ENCODE measurements at regions not wholly inside any gene's neighbourhood (a gene's known extent, or its start where the extent isn't known, plus 50 kb on each side); places are given as distances from the start of the nearest gene placed in this dataset.
"Not testable (repeated sequence)": the region's sequence is repeated elsewhere in the genome, so short reads cannot be mapped to it uniquely, and the experiment has no call there.

DNA sequence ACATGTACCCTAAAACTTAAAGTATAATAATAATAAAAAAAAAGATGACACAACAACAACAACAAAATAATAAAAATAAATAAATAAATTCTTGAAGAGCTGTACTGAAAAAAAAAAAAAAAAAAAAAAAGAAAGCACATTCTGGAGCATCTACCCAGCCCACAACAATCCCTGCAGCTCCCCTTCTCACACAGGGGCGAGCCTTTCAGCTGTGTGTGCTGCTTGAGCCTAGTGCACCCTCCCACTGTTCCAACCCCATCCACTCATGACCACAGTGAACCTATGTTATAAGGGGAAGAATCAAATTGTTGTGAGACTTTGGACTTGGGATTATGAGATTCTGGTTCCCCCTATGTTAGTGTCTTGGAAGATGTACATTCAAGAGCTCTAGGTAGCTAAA, 161.5 kb upstream of the JADE1 start:
- TF ChIP-seq, protein P1, sequence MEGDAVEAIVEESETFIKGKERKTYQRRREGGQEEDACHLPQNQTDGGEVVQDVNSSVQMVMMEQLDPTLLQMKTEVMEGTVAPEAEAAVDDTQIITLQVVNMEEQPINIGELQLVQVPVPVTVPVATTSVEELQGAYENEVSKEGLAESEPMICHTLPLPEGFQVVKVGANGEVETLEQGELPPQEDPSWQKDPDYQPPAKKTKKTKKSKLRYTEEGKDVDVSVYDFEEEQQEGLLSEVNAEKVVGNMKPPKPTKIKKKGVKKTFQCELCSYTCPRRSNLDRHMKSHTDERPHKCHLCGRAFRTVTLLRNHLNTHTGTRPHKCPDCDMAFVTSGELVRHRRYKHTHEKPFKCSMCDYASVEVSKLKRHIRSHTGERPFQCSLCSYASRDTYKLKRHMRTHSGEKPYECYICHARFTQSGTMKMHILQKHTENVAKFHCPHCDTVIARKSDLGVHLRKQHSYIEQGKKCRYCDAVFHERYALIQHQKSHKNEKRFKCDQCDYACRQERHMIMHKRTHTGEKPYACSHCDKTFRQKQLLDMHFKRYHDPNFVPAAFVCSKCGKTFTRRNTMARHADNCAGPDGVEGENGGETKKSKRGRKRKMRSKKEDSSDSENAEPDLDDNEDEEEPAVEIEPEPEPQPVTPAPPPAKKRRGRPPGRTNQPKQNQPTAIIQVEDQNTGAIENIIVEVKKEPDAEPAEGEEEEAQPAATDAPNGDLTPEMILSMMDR (IDR thresholded peaks at IDR 0.05; ENCODE audit: low read depth, low read length), result no peak
- Histone ChIP-seq H3K36me3 (no peaks in the 10 kb centered on the region), H3K27me3 (no peaks in the 10 kb centered on the region), H3K4me1 (no peaks in the 10 kb centered on the region), H3K4me3 (ENCODE audit: low read depth, low read length) (no peak overlapping the region), H3K9me3 (no peaks in the 10 kb centered on the region)
- no peak for DNase-seq

DNA sequence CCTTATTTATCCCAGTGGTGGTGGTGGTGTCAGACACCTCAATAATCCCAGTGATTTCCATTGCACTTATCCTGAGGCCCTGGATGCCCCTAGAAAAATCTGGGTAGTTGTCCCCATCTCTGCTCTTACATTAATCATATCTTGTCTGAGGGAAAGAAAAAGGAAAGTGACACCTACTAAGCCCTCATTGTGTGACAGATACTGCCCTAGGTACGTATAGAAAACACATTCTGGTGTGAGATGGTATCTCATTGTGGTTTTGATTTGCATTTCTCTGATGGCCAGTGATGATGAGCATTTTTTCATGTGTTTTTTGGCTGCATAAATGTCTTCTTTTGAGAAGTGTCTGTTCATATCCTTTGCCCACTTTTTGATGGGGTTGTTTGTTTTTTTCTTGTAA, 162.6 kb upstream of the JADE1 start:
- H3K9me3 ChIP-seq; H3K36me3 ChIP-seq; H3K4me1 ChIP-seq; H3K4me3 ChIP-seq (ENCODE audit: low read depth, low read length); DNase-seq; H3K27me3 ChIP-seq: not testable (repeated sequence)

DNA sequence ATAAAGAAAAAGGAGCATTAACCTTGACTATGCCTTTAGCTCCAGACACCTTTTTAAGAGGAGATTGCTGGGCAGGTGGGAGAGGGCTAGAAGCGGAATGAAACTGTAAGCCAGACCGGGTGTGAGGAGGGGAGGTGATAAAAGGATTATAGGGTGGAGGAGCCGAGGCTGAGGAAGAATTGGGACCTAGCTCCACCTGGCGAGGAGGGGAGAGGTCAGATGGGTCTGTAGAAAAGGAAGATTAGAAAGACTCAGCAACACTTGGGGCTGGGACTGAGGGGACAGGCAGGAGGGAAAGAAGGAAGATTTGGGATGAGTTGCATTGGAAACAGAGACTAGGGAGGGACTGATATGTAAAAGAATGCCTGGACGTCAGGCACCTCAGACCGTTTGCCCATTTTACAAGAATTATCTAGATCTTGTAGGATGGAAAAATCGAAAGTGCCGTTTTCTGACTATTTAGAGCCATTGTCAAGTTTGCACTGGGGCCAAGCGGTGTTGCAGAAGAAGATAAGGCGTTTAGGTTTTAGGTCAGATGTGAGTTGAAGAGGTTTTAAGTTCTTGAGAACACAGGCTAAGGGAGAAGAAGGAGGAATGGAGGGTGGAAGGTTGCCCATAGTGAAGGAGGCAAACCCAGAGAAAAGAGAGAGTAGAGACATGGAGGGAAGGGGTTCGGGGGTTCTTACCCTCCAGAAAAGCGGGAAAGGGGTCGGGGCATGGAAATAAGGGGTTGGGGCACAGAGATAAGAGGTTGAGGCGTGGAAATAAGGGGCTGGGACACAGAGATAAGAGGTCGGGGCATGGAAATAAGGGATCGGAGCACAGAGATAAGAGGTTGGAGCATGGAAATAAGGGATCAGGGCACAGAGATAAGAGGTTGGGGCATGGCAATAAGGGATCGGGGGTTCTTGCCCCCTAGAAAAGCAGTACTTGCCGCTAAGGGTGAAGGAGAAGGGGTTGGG, 164.5 kb upstream of the JADE1 start:
- H3K27me3 ChIP-seq; DNase-seq; H3K4me3 ChIP-seq (ENCODE audit: low read depth, low read length); H3K4me1 ChIP-seq; H3K36me3 ChIP-seq; H3K9me3 ChIP-seq: not testable (repeated sequence)

DNA sequence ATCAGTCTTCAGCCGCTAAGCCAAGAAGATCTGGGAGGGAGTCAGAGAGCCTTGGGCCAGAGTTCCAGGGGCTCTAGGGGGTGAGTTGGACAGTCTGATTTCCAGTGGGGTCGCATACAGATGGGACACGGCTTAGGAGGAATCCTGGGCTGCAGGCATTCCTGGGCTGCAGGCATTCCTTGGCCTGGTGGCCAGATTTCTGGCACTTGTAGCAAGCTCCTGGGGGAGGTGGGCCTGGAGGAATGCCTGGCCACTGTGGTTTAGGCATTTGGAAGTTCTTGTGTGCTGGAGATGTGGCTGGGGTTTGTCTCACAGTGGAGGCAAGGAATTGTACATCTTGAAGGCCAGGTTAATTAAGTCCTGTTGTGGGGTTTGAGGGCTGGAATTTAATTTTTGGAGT, 165.4 kb upstream of the JADE1 start:
- not testable (repeated sequence) for H3K4me1 ChIP-seq; H3K4me3 ChIP-seq (ENCODE audit: low read depth, low read length); H3K9me3 ChIP-seq; H3K27me3 ChIP-seq; H3K36me3 ChIP-seq; DNase-seq

DNA sequence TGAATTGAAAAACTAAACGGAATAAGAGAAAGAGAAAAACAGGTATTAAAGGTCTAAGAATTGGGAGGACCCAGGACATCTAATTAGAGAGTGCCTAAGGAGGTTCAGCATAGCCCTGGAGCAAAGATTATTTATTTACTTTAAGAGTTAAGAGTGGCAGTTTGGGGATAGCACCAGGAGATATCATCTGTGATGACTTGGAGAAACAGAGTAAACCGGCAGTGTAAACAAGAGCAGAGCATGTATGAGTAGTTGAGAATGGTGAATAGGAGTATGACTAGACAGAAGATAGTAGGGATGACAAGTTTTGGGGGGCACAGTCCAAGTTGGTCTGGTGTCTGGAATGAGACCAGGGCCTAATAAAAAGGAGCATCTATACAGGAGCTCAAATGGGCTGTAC, 167.9 kb upstream of the JADE1 start:
- not testable (repeated sequence) for H3K4me3 ChIP-seq (ENCODE audit: low read depth, low read length); H3K9me3 ChIP-seq; H3K36me3 ChIP-seq; DNase-seq; H3K27me3 ChIP-seq; H3K4me1 ChIP-seq

DNA sequence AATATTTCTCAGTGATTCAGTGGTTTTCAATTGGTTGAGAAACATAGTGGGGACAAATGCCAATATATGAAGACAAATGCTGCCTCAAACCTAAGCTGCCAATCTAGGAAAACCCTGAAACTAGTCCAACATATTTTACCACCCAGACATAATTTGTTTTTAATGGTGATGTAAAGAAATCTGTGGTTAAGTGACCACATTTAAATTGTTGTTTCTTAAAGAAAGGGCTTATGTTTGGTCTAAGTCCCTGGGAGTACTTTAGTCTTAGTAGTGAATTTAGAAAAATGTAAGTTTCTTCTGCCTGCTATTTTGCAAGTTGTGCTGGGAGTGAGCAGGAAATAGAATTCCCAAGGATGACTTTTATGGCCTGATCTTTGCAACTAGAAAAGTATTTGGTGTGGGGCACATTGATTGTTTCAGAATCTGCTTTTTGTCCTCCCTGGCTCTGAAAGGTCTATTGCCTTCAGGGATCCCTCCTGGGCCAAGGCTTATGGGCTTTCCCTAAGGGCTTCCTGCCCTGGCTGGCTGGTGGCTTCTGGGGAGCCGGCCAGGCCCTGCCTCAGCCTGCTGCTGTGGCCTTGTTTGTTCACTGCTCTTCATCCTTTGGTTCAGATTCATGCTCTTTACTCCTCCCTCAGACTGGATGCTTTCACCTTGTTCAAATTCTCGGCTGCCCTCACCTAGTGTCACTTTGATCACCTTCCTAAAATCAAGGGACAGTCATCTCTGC, 169.8 kb upstream of the JADE1 start:
- no peaks in the 10 kb centered on the region for H3K4me1 ChIP-seq
- H3K4me3 ChIP-seq (ENCODE audit: low read depth, low read length), result no peak overlapping the region
- no peaks in the 10 kb centered on the region for H3K9me3 ChIP-seq
- no peaks in the 10 kb centered on the region for H3K36me3 ChIP-seq
- H3K27me3 ChIP-seq, result no peaks in the 10 kb centered on the region
- DNase-seq, result no peak
- TF ChIP-seq, protein P1 (IDR thresholded peaks at IDR 0.05; ENCODE audit: low read depth, low read length), result no peak

DNA sequence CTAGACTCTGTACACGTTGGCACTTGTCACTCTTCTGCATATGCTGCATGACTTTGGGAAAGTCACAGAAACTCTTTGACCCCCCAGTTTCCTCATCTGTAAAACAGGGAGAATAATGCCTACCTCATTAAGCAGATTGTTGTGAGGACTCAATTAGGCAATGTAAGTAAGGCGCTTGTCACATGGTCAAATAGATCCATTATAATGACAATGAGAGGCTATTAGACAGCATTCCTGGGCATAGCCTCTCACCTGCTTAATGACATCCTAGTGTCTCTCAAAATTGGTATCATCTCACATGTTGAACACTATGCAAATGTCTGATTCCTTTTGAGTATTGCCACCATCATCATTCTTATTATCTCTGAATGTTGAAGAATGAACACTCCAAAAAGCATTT, 172.6 kb upstream of the JADE1 start:
- Histone ChIP-seq H3K4me3 (ENCODE audit: low read depth, low read length) (no peak overlapping the region), H3K27me3 (no peaks in the 10 kb centered on the region), H3K9me3 (no peaks in the 10 kb centered on the region), H3K36me3 (no peaks in the 10 kb centered on the region), H3K4me1 (no peaks in the 10 kb centered on the region)
- TF ChIP-seq, protein P1 (IDR thresholded peaks at IDR 0.05; ENCODE audit: low read depth, low read length), result no peak
- no peak for DNase-seq

DNA sequence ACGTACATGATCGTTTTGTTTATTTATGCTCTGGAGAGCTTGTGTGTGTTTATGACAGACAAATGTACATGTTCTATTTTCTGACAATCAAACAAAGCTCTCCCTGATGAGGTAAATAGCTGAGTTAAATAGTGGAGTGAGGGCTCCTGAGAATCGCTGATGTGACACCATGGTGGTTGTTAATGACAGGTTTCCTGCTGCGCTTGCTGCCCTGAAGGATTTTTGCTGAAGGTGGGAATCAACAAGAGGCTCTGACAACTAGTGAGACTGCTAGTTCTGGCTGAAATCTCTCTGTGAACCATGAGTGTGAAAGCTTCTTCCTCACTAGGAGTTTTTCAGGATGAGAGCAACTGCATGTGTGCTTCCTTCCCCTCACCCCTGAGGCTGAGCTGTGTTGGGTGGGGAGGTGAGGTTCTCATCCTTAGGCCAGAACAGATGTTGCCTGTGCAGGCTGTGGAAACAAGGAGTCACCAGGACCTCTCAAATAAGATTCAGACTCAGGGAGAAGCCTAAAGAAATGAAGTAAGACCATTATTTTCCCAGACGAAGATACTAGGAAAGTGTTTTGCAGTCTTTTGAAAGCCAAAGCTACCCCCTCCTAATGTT, 173.4 kb upstream of the JADE1 start:
- no peak for DNase-seq
- TF ChIP-seq, protein P1 (IDR thresholded peaks at IDR 0.05; ENCODE audit: low read depth, low read length), result no peak
- no peaks in the 10 kb centered on the region for H3K4me1 ChIP-seq

More for the DNA sequence above, 173.4 kb upstream of the JADE1 start:
- H3K27me3 ChIP-seq, result no peaks in the 10 kb centered on the region
- no peak overlapping the region for H3K4me3 ChIP-seq (ENCODE audit: low read depth, low read length)
- no peaks in the 10 kb centered on the region for H3K9me3 ChIP-seq
- no peaks in the 10 kb centered on the region for H3K36me3 ChIP-seq

All from BE2C (cell line).